HCT116 (cell line): ENCODE measurements at regions not wholly inside any gene's neighbourhood (a gene's known extent, or its start where the extent isn't known, plus 50 kb on each side); places are given as distances from the start of the nearest gene placed in this dataset.

Source experiments
- ATAC-seq: fragments of 200-7000 bp; cut with Tn5 transposase; 2 replicates; pipeline ENCODE4 v1.9.1; 2020; ENCODE audit warnings: mild to moderate bottlenecking, moderate library complexity
- BruUV-seq: library from RNA; stranded (reverse); fragments of 400-500 nt; replicated peaks from 2 replicates; lab custom pipeline; 2021; lab: Mats Ljungman, UMichigan
- CTCF ChIA-PET: fragments of 300-600 bp; sonication (Branson Sonifier 250); formaldehyde crosslinking; loops from one replicate; lab custom pipeline; 2021; ENCODE audit warnings: antibody characterized with exemption; lab: Charles Lee
- POLR2A ChIA-PET: fragments of 300-600, 350-600 bp; sonication (Branson Sonifier 250); formaldehyde crosslinking; loops from one replicate; lab custom pipeline; 2021; ENCODE audit warnings: antibody characterized with exemption; lab: Charles Lee
- RAD21 ChIA-PET, 2 experiments: fragments of 300-600 bp; sonication (Branson Sonifier 250); formaldehyde crosslinking; loops; one replicate each; lab custom pipeline; 2023; ENCODE audit warnings: low total read pairs in 2 of 2; ENCODE audit not compliant: uncharacterized antibody in 2 of 2, unreplicated experiment in 2 of 2, low non-redundant PET in 1 of 2; lab: Charles Lee
- DNase-seq: peaks from one replicate; pipeline ENCODE4 v3.0.0-alpha.2; 2010; ENCODE audit warnings: low read depth, low spot score
- H2AFZ ChIP-seq: fragments of 200-600 bp; shearing (Covaris generic), sonication (generic); 2 replicates; pipeline ENCODE4 v1.6.1; 2017; ENCODE audit warnings: low read depth, mixed run types, mixed read lengths, antibody characterized with exemption, low read length; ENCODE audit not compliant: poor library complexity, severe bottlenecking
- H3K27ac ChIP-seq: 2 replicates; pipeline ENCODE4 v1.5.1; 2012; ENCODE audit warnings: low read depth, low read length
- H3K27me3 ChIP-seq: fragments of 200-600 bp; sonication (generic); 2 replicates; pipeline ENCODE4 v1.6.1; 2016; ENCODE audit warnings: mixed run types, low read length, mixed read lengths; ENCODE audit not compliant: insufficient read depth
- H3K36me3 ChIP-seq, 2 experiments: fragments of 200-500 bp in 1 of 2; fragments of 200-600 bp in 1 of 2; sonication (Bioruptor generic) in 1 of 2; sonication (generic) in 1 of 2; 2 replicates each; pipeline versions ENCODE4 v1.5.1 to v1.6.1; 2014 to 2016; ENCODE audit warnings: low read length in 2 of 2, inconsistent platforms in 1 of 2, mixed read lengths in 1 of 2, mixed run types in 1 of 2; ENCODE audit not compliant: insufficient read depth in 2 of 2, control insufficient read depth in 1 of 2
- H3K4me1 ChIP-seq, 2 experiments: fragments of 200-600 bp in 1 of 2; sonication (generic) in 1 of 2; 2 replicates each; pipeline versions ENCODE4 v1.5.1 to v1.6.1; 2012 to 2017; ENCODE audit warnings: low read length in 2 of 2, inconsistent platforms in 1 of 2, mild to moderate bottlenecking in 1 of 2, mixed read lengths in 1 of 2, mixed run types in 1 of 2, moderate library complexity in 1 of 2; ENCODE audit not compliant: insufficient read depth in 2 of 2, control insufficient read depth in 1 of 2
- H3K4me2 ChIP-seq: fragments of 200-600 bp; sonication (generic); 2 replicates; pipeline ENCODE4 v1.6.1; 2017; ENCODE audit warnings: mixed run types, low read length, mixed read lengths
- H3K4me3 ChIP-seq, 2 experiments: fragments of 200-600 bp in 1 of 2; sonication (generic) in 1 of 2; replicated peaks in 1 of 2; 2 replicates each; pipeline ENCODE4 v1.5.1; 2011 to 2016; ENCODE audit warnings: low read length in 2 of 2, control low read depth in 1 of 2, low read depth in 1 of 2, mild to moderate bottlenecking in 1 of 2, mixed read lengths in 1 of 2, mixed run types in 1 of 2
- H3K79me2 ChIP-seq: fragments of 200-600 bp; sonication (generic); 2 replicates; pipeline ENCODE4 v1.6.1; 2017; ENCODE audit warnings: mild to moderate bottlenecking, mixed run types, low read length, moderate library complexity, mixed read lengths; ENCODE audit not compliant: insufficient read depth
- H3K9ac ChIP-seq: fragments of 200-600 bp; sonication (generic); 2 replicates; pipeline ENCODE4 v1.6.1; 2016; ENCODE audit warnings: low read length, mixed read lengths
- H3K9me2 ChIP-seq: fragments of 200-600 bp; sonication (generic), shearing (Covaris generic); 2 replicates; pipeline ENCODE4 v1.6.1; 2017; ENCODE audit warnings: mixed run types, mild to moderate bottlenecking, moderate library complexity; ENCODE audit not compliant: insufficient read depth
- H3K9me3 ChIP-seq, 2 experiments: fragments of 200-500 bp in 1 of 2; fragments of 200-600 bp in 1 of 2; sonication (Bioruptor generic) in 1 of 2; sonication (generic) in 1 of 2; 2 replicates each; pipeline ENCODE4 v1.6.1; 2014 to 2017; ENCODE audit warnings: low read length in 2 of 2, mixed read lengths in 2 of 2, inconsistent platforms in 1 of 2, low read depth in 1 of 2, mild to moderate bottlenecking in 1 of 2, mixed run types in 1 of 2, moderate library complexity in 1 of 2; ENCODE audit not compliant: control insufficient read depth in 1 of 2, insufficient read depth in 1 of 2
- H4K20me1 ChIP-seq: fragments of 200-600 bp; sonication (generic), shearing (Covaris generic); 2 replicates; pipeline ENCODE4 v1.6.1; 2017; ENCODE audit warnings: mixed run types, mild to moderate bottlenecking, moderate library complexity; ENCODE audit not compliant: insufficient read depth
- CBX3 ChIP-seq: IDR thresholded peaks from 2 replicates; pipeline ENCODE4 v1.6.1; 2012; ENCODE audit warnings: low read depth
- CEBPB ChIP-seq: IDR thresholded peaks from 2 replicates; pipeline ENCODE4 v1.6.1; 2012; ENCODE audit warnings: low read depth
- EGR1 ChIP-seq: IDR thresholded peaks from 2 replicates; pipeline ENCODE4 v1.6.1; 2012; ENCODE audit warnings: low read depth
- ELF1 ChIP-seq: IDR thresholded peaks from 2 replicates; pipeline ENCODE4 v1.6.1; 2012; ENCODE audit warnings: low read depth, borderline replicate concordance
- EZH2phosphoT487 ChIP-seq: fragments of 200-600 bp; IDR thresholded peaks from 2 replicates; pipeline ENCODE4 v1.6.1; 2018; ENCODE audit warnings: antibody characterized with exemption, borderline replicate concordance
- FOSL1 ChIP-seq: IDR thresholded peaks from 2 replicates; pipeline ENCODE4 v1.6.1; 2012; ENCODE audit warnings: low read depth
- RAD21 ChIP-seq: IDR thresholded peaks from 2 replicates; pipeline ENCODE4 v1.6.1; 2012; ENCODE audit warnings: low read depth, mild to moderate bottlenecking
- SIN3A ChIP-seq: IDR thresholded peaks from 2 replicates; pipeline ENCODE4 v1.6.1; 2012; ENCODE audit warnings: low read depth
- SP1 ChIP-seq: IDR thresholded peaks from 2 replicates; pipeline ENCODE4 v1.6.1; 2012; ENCODE audit warnings: low read depth
- SRF ChIP-seq: IDR thresholded peaks from 2 replicates; pipeline ENCODE4 v1.6.1; 2012; ENCODE audit warnings: low read depth
- intact Hi-C: fragments of 100-400 bp; cut with micrococcal nuclease; formaldehyde crosslinking; loops from 2 replicates; pipeline ENCODE4 v1.10.0; 2022
- TF ChIP-seq, protein P1 (sequence below): IDR thresholded peaks from 2 replicates; pipeline ENCODE4 v1.6.1; 2011; ENCODE audit warnings: mild to moderate bottlenecking, low read length, moderate library complexity; ENCODE audit not compliant: insufficient replicate concordance; ENCODE audit errors: extremely low read depth

- no peak overlapping the region for H3K9ac ChIP-seq
- H3K4me2 ChIP-seq, result no peak overlapping the region
- ChIA-PET POLR2A (no interaction called here), RAD21 (interaction anchor here in 1 of 2 experiments (0.5 kb wide), 1 partner anchor 420 kb away, joined by 3 read pairs; no protein-coding TSS in a partner anchor), CTCF (no interaction called here)
- no peaks in the 10 kb centered on the region for H3K79me2 ChIP-seq
- BruUV-seq, result no TSS peak
- ATAC-seq, result no peak
- intact Hi-C loops, result no loop called here
- H3K27me3 ChIP-seq, result no peaks in the 10 kb centered on the region; the same call in 1 of the 2 replicates
- DNase-seq, result no peak
- H3K4me1 ChIP-seq, result no peaks in the 10 kb centered on the region
- H3K27ac ChIP-seq, result no peak overlapping the region
- no peak overlapping the region for H3K4me3 ChIP-seq
- no peaks in the 10 kb centered on the region for H3K36me3 ChIP-seq
- H2AFZ ChIP-seq, result no peak overlapping the region
- H4K20me1 ChIP-seq, result no peaks in the 10 kb centered on the region
- TF ChIP-seq RAD21 (no peak), SP1 (no peak), EZH2phosphoT487 (no peak), ELF1 (no peak)
- TF ChIP-seq, protein P1, sequence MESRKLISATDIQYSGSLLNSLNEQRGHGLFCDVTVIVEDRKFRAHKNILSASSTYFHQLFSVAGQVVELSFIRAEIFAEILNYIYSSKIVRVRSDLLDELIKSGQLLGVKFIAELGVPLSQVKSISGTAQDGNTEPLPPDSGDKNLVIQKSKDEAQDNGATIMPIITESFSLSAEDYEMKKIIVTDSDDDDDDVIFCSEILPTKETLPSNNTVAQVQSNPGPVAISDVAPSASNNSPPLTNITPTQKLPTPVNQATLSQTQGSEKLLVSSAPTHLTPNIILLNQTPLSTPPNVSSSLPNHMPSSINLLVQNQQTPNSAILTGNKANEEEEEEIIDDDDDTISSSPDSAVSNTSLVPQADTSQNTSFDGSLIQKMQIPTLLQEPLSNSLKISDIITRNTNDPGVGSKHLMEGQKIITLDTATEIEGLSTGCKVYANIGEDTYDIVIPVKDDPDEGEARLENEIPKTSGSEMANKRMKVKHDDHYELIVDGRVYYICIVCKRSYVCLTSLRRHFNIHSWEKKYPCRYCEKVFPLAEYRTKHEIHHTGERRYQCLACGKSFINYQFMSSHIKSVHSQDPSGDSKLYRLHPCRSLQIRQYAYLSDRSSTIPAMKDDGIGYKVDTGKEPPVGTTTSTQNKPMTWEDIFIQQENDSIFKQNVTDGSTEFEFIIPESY, result no peak
- no peaks in the 10 kb centered on the region for H3K9me2 ChIP-seq
- no peaks in the 10 kb centered on the region for H3K9me3 ChIP-seq
Measured at GRCh38 chr18:24802456-24802855, 342.0 kb downstream of the HRH4 start.

- H3K79me2 ChIP-seq, result no peaks in the 10 kb centered on the region
- CTCF ChIA-PET, result no interaction called here
Measured at GRCh38 chr18:24805156-24805555, 344.7 kb downstream of the HRH4 start.

More at GRCh38 chr18:24805156-24805555, 344.7 kb downstream of the HRH4 start:
- H3K9me3 ChIP-seq, result no peaks in the 10 kb centered on the region
- no peaks in the 10 kb centered on the region for H3K36me3 ChIP-seq
- ATAC-seq (no peak), DNase-seq (no peak)
- H4K20me1 ChIP-seq, result no peaks in the 10 kb centered on the region
- H3K9me2 ChIP-seq, result no peaks in the 10 kb centered on the region
- no peak overlapping the region for H3K4me2 ChIP-seq
- peaks cover 8% of the 10 kb centered on the region; the same call in 1 of the 2 replicates for H3K27me3 ChIP-seq
- RAD21 ChIA-PET, result no interaction called here
- no peaks in the 10 kb centered on the region for H3K4me1 ChIP-seq
- intact Hi-C loops, result no loop called here
- no peak overlapping the region for H2AFZ ChIP-seq
- TF ChIP-seq SRF (no peak), CEBPB (no peak), EGR1 (no peak), SIN3A (no peak), FOSL1 (no peak), CBX3 (no peak), EZH2phosphoT487 (no peak), ELF1 (no peak)
- BruUV-seq, result no TSS peak
- H3K27ac ChIP-seq, result no peak overlapping the region
- POLR2A ChIA-PET, result no interaction called here
- no peak overlapping the region for H3K4me3 ChIP-seq
- no peak overlapping the region for H3K9ac ChIP-seq
